K562 (cell line): ENCODE measurements at regions not wholly inside any gene's neighbourhood (a gene's known extent, or its start where the extent isn't known, plus 50 kb on each side); places are given as distances from the start of the nearest gene placed in this dataset.

Experiments
- ATAC-seq: fragments of 200-7000 bp; cut with Tn5 transposase; 3 replicates; pipeline ENCODE4 v1.9.1; 2020; ENCODE audit warnings: moderate library complexity
- BruUV-seq: library from RNA; stranded (reverse); fragments of 400-500 nt; replicated peaks from 2 replicates; lab custom pipeline; 2021; lab: Mats Ljungman, UMichigan
- CTCF ChIA-PET: fragments of 300-600 bp; formaldehyde crosslinking; extraction: SDS; loops from one replicate; lab custom pipeline; 2021; ENCODE audit warnings: low intra/inter-chr PET ratio; lab: Yijun Ruan, JAX
- POLR2A ChIA-PET: fragments of 300-600, 350-650 bp; sonication (Branson Sonifier 250); formaldehyde crosslinking; extraction: SDS; loops from one replicate; lab custom pipeline; 2021; ENCODE audit warnings: antibody characterized with exemption, inconsistent platforms; lab: Yijun Ruan, JAX
- DNase-seq, 4 experiments: peaks; one replicate each; pipeline versions ENCODE4 v3.0.0 to v3.0.0-alpha.2; 2011 to 2018; ENCODE audit warnings: low spot score in 3 of 4, mixed read lengths in 3 of 4; ENCODE audit errors: extremely low read depth in 1 of 4
- FAIRE-seq: peaks from 2 replicates; lab custom pipeline; 2011; peaks lifted over from hg19 to GRCh38; lab: Jason Lieb, UNC
- H2AFZ ChIP-seq: 2 replicates; pipeline ENCODE4 v1.6.0; 2011; ENCODE audit warnings: low read depth, low read length, control low read depth, inconsistent platforms
- H3K27ac ChIP-seq: fragments of 200-600 bp; 3 replicates; pipeline ENCODE4 v1.8.0; 2011; ENCODE audit warnings: low read depth, mild to moderate bottlenecking, control low read depth, inconsistent platforms, low read length, moderate library complexity, mixed read lengths; ENCODE audit errors: extremely low read depth
- H3K27me3 ChIP-seq, 2 experiments: fragments of 300-600 bp in 1 of 2; 2 replicates in 1 of 2; 3 replicates in 1 of 2; pipeline versions ENCODE4 v1.6.0 to v1.8.0; 2011; ENCODE audit warnings: inconsistent platforms in 2 of 2, low read length in 2 of 2, mild to moderate bottlenecking in 1 of 2, mixed read lengths in 1 of 2, moderate library complexity in 1 of 2; ENCODE audit not compliant: control insufficient read depth in 2 of 2, insufficient read depth in 2 of 2
- H3K36me3 ChIP-seq: fragments of 300-600 bp; 3 replicates; pipeline ENCODE4 v1.8.0; 2011; ENCODE audit warnings: mild to moderate bottlenecking, low read length, inconsistent platforms; ENCODE audit not compliant: control insufficient read depth, insufficient read depth
- H3K4me1 ChIP-seq, 2 experiments: fragments of 200-600 bp in 1 of 2; replicated peaks in 1 of 2; 2 replicates in 1 of 2; 3 replicates in 1 of 2; pipeline versions ENCODE4 v1.5.1 to v1.8.0; 2011; ENCODE audit warnings: inconsistent platforms in 2 of 2, low read length in 2 of 2, mild to moderate bottlenecking in 1 of 2, mixed read lengths in 1 of 2, moderate library complexity in 1 of 2; ENCODE audit not compliant: control insufficient read depth in 2 of 2, insufficient read depth in 2 of 2
- H3K4me2 ChIP-seq: 2 replicates; pipeline ENCODE4 v1.6.1; 2011; ENCODE audit warnings: low read length, control low read depth, inconsistent platforms, mixed read lengths; ENCODE audit not compliant: insufficient read depth
- H3K4me3 ChIP-seq: fragments of 200-600 bp; sonication (generic), shearing (Covaris generic); 2 replicates; pipeline ENCODE4 v1.5.1; 2016; ENCODE audit warnings: control low read depth, inconsistent platforms
- H3K79me2 ChIP-seq: fragments of 200-600 bp; 3 replicates; pipeline ENCODE4 v1.8.0; 2011; ENCODE audit warnings: low read length, inconsistent platforms; ENCODE audit not compliant: control insufficient read depth, insufficient read depth
- H3K9ac ChIP-seq, 2 experiments: 2 replicates each; pipeline versions ENCODE4 v1.6.0 to v1.6.1; 2011; ENCODE audit warnings: low read depth in 2 of 2, low read length in 2 of 2, control low read depth in 1 of 2, inconsistent platforms in 1 of 2, mild to moderate bottlenecking in 1 of 2, mixed read lengths in 1 of 2; ENCODE audit not compliant: insufficient read depth in 1 of 2
- H3K9me1 ChIP-seq: one replicate; pipeline ENCODE4 v1.6.0; 2011; ENCODE audit warnings: inconsistent platforms, mild to moderate bottlenecking, low read length, moderate library complexity; ENCODE audit not compliant: control insufficient read depth, insufficient read depth
- H3K9me3 ChIP-seq: replicated peaks from 2 replicates; pipeline ENCODE4 v1.5.1; 2011; ENCODE audit warnings: low read depth, low read length, inconsistent platforms; ENCODE audit not compliant: control insufficient read depth, insufficient read depth
- H4K20me1 ChIP-seq: replicated peaks from 2 replicates; pipeline ENCODE4 v1.6.1; 2011; ENCODE audit warnings: low read length, inconsistent platforms, mixed read lengths; ENCODE audit not compliant: control insufficient read depth, insufficient read depth
- JUNB ChIP-seq: fragments of 450-650 bp; formaldehyde crosslinking; conservative IDR thresholded peaks from 2 replicates; pipeline ENCODE4 v1.4.0; 2020; ENCODE audit warnings: mild to moderate bottlenecking
- L3MBTL2 ChIP-seq: fragments of 450-650 bp; IDR thresholded peaks from 2 replicates; pipeline ENCODE4 v1.6.1; 2016; ENCODE audit warnings: mild to moderate bottlenecking, moderate library complexity
- PTRF ChIP-seq: fragments of 450-650 bp; IDR thresholded peaks from 2 replicates; pipeline ENCODE4 v1.6.1; 2016; ENCODE audit warnings: mild to moderate bottlenecking, missing genetic modification characterization, missing compliant biosample characterization
- RCOR1 ChIP-seq, 2 experiments: IDR thresholded peaks; 2 replicates each; pipeline ENCODE4 v1.6.1; 2012; ENCODE audit warnings: low read depth in 2 of 2, low read length in 2 of 2, borderline replicate concordance in 1 of 2, improper control_type of control experiment in 1 of 2
- ZNF3 ChIP-seq: fragments of 250-450 bp; sonication (Bioruptor Pico); IDR thresholded peaks from 2 replicates; pipeline ENCODE4 v1.5.0; 2021; ENCODE audit warnings: mild to moderate bottlenecking, moderate library complexity
- ZNF699 ChIP-seq: fragments of 250-450 bp; sonication (Bioruptor Pico); IDR thresholded peaks from 2 replicates; pipeline ENCODE4 v1.8.0; 2021; ENCODE audit warnings: mild to moderate bottlenecking, moderate library complexity; ENCODE audit not compliant: insufficient replicate concordance
- ZSCAN32 ChIP-seq: fragments of 450-650 bp; formaldehyde crosslinking; IDR thresholded peaks from 2 replicates; pipeline ENCODE4 v1.4.0; 2020; ENCODE audit warnings: mild to moderate bottlenecking, moderate library complexity
- WGBS: fragments of 100-300 bp; shearing (Covaris generic); methylation state at CpG from one replicate; pipeline ENCODE4 v1.1.6; 2016; ENCODE audit warnings: low coverage, mixed read lengths; ENCODE audit not compliant: insufficient coverage; ENCODE audit errors: missing lambda C conversion rate; 5-methylcytosine and 5-hydroxymethylcytosine counted together
- in situ Hi-C: fragments of 300-500 bp; cut with MboI; formaldehyde crosslinking; loops from 4 replicates; pipeline ENCODE4 v1.15.0; 2018; ENCODE audit warnings: inconsistent platforms, mixed read lengths
- intact Hi-C: fragments of 100-400 bp; cut with micrococcal nuclease; formaldehyde crosslinking; loops from 2 replicates; pipeline ENCODE4 v1.14.2; 2022
- TF ChIP-seq, protein P1 (sequence below): sonication (generic); formaldehyde crosslinking; IDR thresholded peaks from 2 replicates; pipeline ENCODE4 v1.8.1; 2023; ENCODE audit warnings: mild to moderate bottlenecking, missing genetic modification reagents

DNA sequence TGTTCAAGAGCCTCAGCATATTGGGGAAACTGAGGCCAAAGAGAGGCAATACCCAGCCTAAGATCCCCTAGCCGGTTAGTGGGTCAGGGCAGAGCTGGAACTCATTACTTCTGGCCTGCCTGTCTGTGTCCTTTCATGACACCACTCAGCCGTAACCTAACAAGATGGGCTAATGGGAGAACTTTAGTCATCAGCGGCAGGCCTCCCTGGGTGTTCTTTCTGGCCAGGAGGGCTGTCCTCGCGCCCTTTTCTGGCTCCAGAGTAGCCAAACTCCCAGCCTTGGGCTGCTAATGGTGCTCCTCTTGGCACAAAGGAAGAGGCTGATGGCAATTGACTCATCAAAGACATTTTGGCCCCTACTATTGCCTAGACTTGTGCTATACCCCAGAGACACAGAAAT lies 76.6 kb downstream of the NCR2 start:
- ChIA-PET CTCF (no interaction called here), POLR2A (no interaction called here)
- H3K79me2 ChIP-seq, result no peaks in the 10 kb centered on the region
- 3% methylated on average over 5 of the region's 5 CpGs for WGBS
- no TSS peak for BruUV-seq
- no peak overlapping the region for H3K9ac ChIP-seq
- in situ Hi-C loops (no loop called here), intact Hi-C loops (no loop called here)
- H3K9me1 ChIP-seq, result no peaks in the 10 kb centered on the region
- peaks cover 7% of the 10 kb centered on the region; the same call in 1 of the 2 replicates for H4K20me1 ChIP-seq
- TF ChIP-seq ZNF3 (CRISPR knock-in tag) (no peak), RCOR1 (IDR thresholded peaks at IDR 0.05; ENCODE audit: borderline replicate concordance in 1 of 2, low read depth in 2 of 2, low read length in 2 of 2) (no peak), ZNF699 (CRISPR knock-in tag) (no peak), PTRF (no peak), JUNB (CRISPR knock-in tag) (no peak), L3MBTL2 (no peak), ZSCAN32 (CRISPR knock-in tag) (no peak)
- TF ChIP-seq, protein P1, sequence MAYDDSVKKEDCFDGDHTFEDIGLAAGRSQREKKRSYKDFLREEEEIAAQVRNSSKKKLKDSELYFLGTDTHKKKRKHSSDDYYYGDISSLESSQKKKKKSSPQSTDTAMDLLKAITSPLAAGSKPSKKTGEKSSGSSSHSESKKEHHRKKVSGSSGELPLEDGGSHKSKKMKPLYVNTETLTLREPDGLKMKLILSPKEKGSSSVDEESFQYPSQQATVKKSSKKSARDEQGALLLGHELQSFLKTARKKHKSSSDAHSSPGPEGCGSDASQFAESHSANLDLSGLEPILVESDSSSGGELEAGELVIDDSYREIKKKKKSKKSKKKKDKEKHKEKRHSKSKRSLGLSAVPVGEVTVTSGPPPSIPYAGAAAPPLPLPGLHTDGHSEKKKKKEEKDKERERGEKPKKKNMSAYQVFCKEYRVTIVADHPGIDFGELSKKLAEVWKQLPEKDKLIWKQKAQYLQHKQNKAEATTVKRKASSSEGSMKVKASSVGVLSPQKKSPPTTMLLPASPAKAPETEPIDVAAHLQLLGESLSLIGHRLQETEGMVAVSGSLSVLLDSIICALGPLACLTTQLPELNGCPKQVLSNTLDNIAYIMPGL, result no peak
- no peak overlapping the region for H3K4me3 ChIP-seq
- no peak for DNase-seq
- no peak overlapping the region for H3K4me2 ChIP-seq
- H2AFZ ChIP-seq, result no peak overlapping the region
- no peaks in the 10 kb centered on the region for H3K9me3 ChIP-seq
- no peak for FAIRE-seq
- H3K36me3 ChIP-seq, result no peaks in the 10 kb centered on the region
- H3K4me1 ChIP-seq, result peaks cover 0 to 2% of the 10 kb centered on the region in 2 experiments; a peak in 1 of 5 replicates
- no peak for ATAC-seq
- H3K27ac ChIP-seq, result no peak overlapping the region
- peaks cover 46 to 74% of the 10 kb centered on the region in 2 experiments for H3K27me3 ChIP-seq
